WTC11 (cell line): ENCODE measurements at regions not wholly inside any gene's neighbourhood (a gene's known extent, or its start where the extent isn't known, plus 50 kb on each side); places are given as distances from the start of the nearest gene placed in this dataset.

ENCODE experiments used
- ATAC-seq: fragments of 200-7000 bp; cut with Tn5 transposase; 2 replicates; pipeline ENCODE4 v1.10.0; 2021; ENCODE audit warnings: mild to moderate bottlenecking, moderate library complexity
- CTCF ChIA-PET: fragments of 300-600 bp; sonication (Branson Sonifier 250); formaldehyde crosslinking; loops from one replicate; lab custom pipeline; 2021; ENCODE audit warnings: antibody characterized with exemption; lab: Charles Lee
- POLR2A ChIA-PET: fragments of 350-600 bp; sonication (Branson Sonifier 250); formaldehyde crosslinking; loops from one replicate; lab custom pipeline; 2021; ENCODE audit warnings: antibody characterized with exemption; lab: Charles Lee
- DNase-seq: peaks from one replicate; pipeline ENCODE4 v3.0.0; 2021; ENCODE audit warnings: low spot score
- H3K27ac Mint-ChIP-seq: 2 replicates; pipeline ENCODE4 v1.8.0; 2021; ENCODE audit warnings: mixed read lengths
- H3K27me3 Mint-ChIP-seq: 2 replicates; pipeline ENCODE4 v1.8.0; 2021; ENCODE audit warnings: low read depth, mild to moderate bottlenecking, moderate library complexity, mixed read lengths
- H3K36me3 Mint-ChIP-seq: 2 replicates; pipeline ENCODE4 v1.8.0; 2021; ENCODE audit warnings: mixed read lengths
- H3K4me1 Mint-ChIP-seq: 2 replicates; pipeline ENCODE4 v1.8.0; 2022; ENCODE audit warnings: mixed read lengths
- H3K4me3 Mint-ChIP-seq: 2 replicates; pipeline ENCODE4 v1.8.0; 2021; ENCODE audit warnings: mild to moderate bottlenecking, moderate library complexity, mixed read lengths
- H3K9me3 Mint-ChIP-seq: 2 replicates; pipeline ENCODE4 v1.8.0; 2021; ENCODE audit warnings: mixed read lengths
- ATF1 ChIP-seq: sonication (generic); formaldehyde crosslinking; IDR thresholded peaks from 2 replicates; pipeline ENCODE4 v1.8.1; 2023; ENCODE audit warnings: mild to moderate bottlenecking, moderate library complexity, missing genetic modification reagents
- ATF2 ChIP-seq: sonication (generic); formaldehyde crosslinking; IDR thresholded peaks from 2 replicates; pipeline ENCODE4 v1.8.1; 2022; ENCODE audit warnings: low read depth, missing genetic modification reagents, borderline replicate concordance
- GRHL2 ChIP-seq: fragments of 250-450 bp; sonication (Bioruptor Pico); IDR thresholded peaks from 2 replicates; pipeline ENCODE4 v1.8.0; 2022; ENCODE audit warnings: mild to moderate bottlenecking, moderate library complexity; ENCODE audit not compliant: insufficient replicate concordance, severe bottlenecking
- HMGA2 ChIP-seq: fragments of 250-450 bp; sonication (Bioruptor Pico); IDR thresholded peaks from 2 replicates; pipeline ENCODE4 v1.4.0; 2021; ENCODE audit warnings: mild to moderate bottlenecking, moderate library complexity
- JUN ChIP-seq: sonication (generic); formaldehyde crosslinking; IDR thresholded peaks from 2 replicates; pipeline ENCODE4 v1.8.0; 2023; ENCODE audit warnings: mild to moderate bottlenecking, missing genetic modification reagents
- MAX ChIP-seq: sonication (generic); formaldehyde crosslinking; IDR thresholded peaks from 2 replicates; pipeline ENCODE4 v1.8.0; 2022; ENCODE audit warnings: mild to moderate bottlenecking, missing genetic modification reagents
- MXD4 ChIP-seq: fragments of 250-450 bp; sonication (Bioruptor Pico); IDR thresholded peaks from 2 replicates; pipeline ENCODE4 v1.8.0; 2021; ENCODE audit warnings: mild to moderate bottlenecking, moderate library complexity, borderline replicate concordance
- MYBL2 ChIP-seq: sonication (generic); formaldehyde crosslinking; IDR thresholded peaks from 2 replicates; pipeline ENCODE4 v1.8.1; 2023; ENCODE audit warnings: mild to moderate bottlenecking, moderate library complexity, missing genetic modification reagents
- NFATC4 ChIP-seq: fragments of 250-450 bp; sonication (Bioruptor Pico); IDR thresholded peaks from 2 replicates; pipeline ENCODE4 v1.9.0; 2021; ENCODE audit warnings: mild to moderate bottlenecking
- NR1H2 ChIP-seq: sonication (generic); formaldehyde crosslinking; IDR thresholded peaks from 2 replicates; pipeline ENCODE4 v1.9.0; 2021; ENCODE audit warnings: mild to moderate bottlenecking, moderate library complexity, missing genetic modification reagents
- OVOL2 ChIP-seq: fragments of 250-450 bp; sonication (Bioruptor Pico); IDR thresholded peaks from 2 replicates; pipeline ENCODE4 v1.9.0; 2021; ENCODE audit warnings: mild to moderate bottlenecking, borderline replicate concordance
- RELA ChIP-seq: sonication (generic); formaldehyde crosslinking; IDR thresholded peaks from 2 replicates; pipeline ENCODE4 v1.8.1; 2022; ENCODE audit warnings: missing genetic modification reagents, mild to moderate bottlenecking, borderline replicate concordance
- RORB ChIP-seq: fragments of 250-450 bp; sonication (Bioruptor Pico); IDR thresholded peaks from 2 replicates; pipeline ENCODE4 v1.9.0; 2021; ENCODE audit warnings: mild to moderate bottlenecking
- SP1 ChIP-seq: sonication (generic); formaldehyde crosslinking; conservative IDR thresholded peaks from 2 replicates; pipeline ENCODE4 v1.8.1; 2022; ENCODE audit warnings: missing genetic modification reagents
- TCF7 ChIP-seq: sonication (generic); formaldehyde crosslinking; IDR thresholded peaks from 2 replicates; pipeline ENCODE4 v1.8.0; 2022; ENCODE audit warnings: mild to moderate bottlenecking, low read depth, missing genetic modification reagents, moderate library complexity
- TEAD1 ChIP-seq: sonication (generic); formaldehyde crosslinking; IDR thresholded peaks from 2 replicates; pipeline ENCODE4 v1.8.0; 2022; ENCODE audit warnings: mild to moderate bottlenecking, missing genetic modification reagents
- USF2 ChIP-seq: sonication (generic); formaldehyde crosslinking; IDR thresholded peaks from 2 replicates; pipeline ENCODE4 v1.8.1; 2023; ENCODE audit warnings: mild to moderate bottlenecking, missing genetic modification reagents, moderate library complexity
- ZNF396 ChIP-seq: fragments of 250-450 bp; sonication (Bioruptor Pico); IDR thresholded peaks from 2 replicates; pipeline ENCODE4 v1.8.0; 2021; ENCODE audit warnings: mild to moderate bottlenecking, moderate library complexity, borderline replicate concordance
- TF ChIP-seq, protein P1 (sequence below): fragments of 250-450 bp; sonication (Bioruptor Pico); IDR thresholded peaks from 2 replicates; pipeline ENCODE4 v1.9.0; 2021; ENCODE audit warnings: moderate library complexity, mild to moderate bottlenecking, inconsistent platforms, borderline replicate concordance
- TF ChIP-seq, protein P2 (sequence below): sonication (generic); formaldehyde crosslinking; IDR thresholded peaks from 2 replicates; pipeline ENCODE4 v1.8.0; 2022; ENCODE audit warnings: missing genetic modification reagents
- TF ChIP-seq, protein P3 (sequence below): fragments of 250-450 bp; sonication (Bioruptor Pico); IDR thresholded peaks from 2 replicates; pipeline ENCODE4 v2.1.2; 2022; ENCODE audit warnings: mild to moderate bottlenecking, moderate library complexity
- TF ChIP-seq, protein P4 (sequence below): sonication (generic); formaldehyde crosslinking; IDR thresholded peaks from 2 replicates; pipeline ENCODE4 v1.8.1; 2022; ENCODE audit warnings: low read depth, mild to moderate bottlenecking, moderate library complexity, missing genetic modification reagents, borderline replicate concordance
- TF ChIP-seq, protein P5 (sequence below): fragments of 250-450 bp; sonication (Bioruptor Pico); conservative IDR thresholded peaks from 2 replicates; pipeline ENCODE4 v1.9.0; 2021; ENCODE audit warnings: mild to moderate bottlenecking

- ChIA-PET CTCF (interaction anchor here (1.1 kb wide), 1 partner anchor 29 kb away, joined by 3 read pairs; no protein-coding TSS in a partner anchor), POLR2A (no interaction called here)
- Mint-ChIP-seq H3K36me3 (no peaks in the 10 kb centered on the region), H3K27ac (no peak overlapping the region), H3K27me3 (no peaks in the 10 kb centered on the region; the same call in 1 of the 2 replicates), H3K9me3 (no peaks in the 10 kb centered on the region), H3K4me1 (no peaks in the 10 kb centered on the region), H3K4me3 (no peak overlapping the region)
- ATAC-seq = no peak
- DNase-seq = no peak
- TF ChIP-seq RORB (CRISPR knock-in tag) (no peak), USF2 (no peak), ATF1 (no peak), TEAD1 (no peak), JUN (no peak), NFATC4 (no peak)
- TF ChIP-seq, protein P1, sequence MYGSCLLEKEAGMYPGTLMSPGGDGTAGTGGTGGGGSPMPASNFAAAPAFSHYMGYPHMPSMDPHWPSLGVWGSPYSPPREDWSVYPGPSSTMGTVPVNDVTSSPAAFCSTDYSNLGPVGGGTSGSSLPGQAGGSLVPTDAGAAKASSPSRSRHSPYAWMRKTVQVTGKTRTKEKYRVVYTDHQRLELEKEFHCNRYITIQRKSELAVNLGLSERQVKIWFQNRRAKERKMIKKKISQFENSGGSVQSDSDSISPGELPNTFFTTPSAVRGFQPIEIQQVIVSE (CRISPR knock-in tag) = no peak
Measured at GRCh38 chr18:76277801-76278200, 217.2 kb downstream of the ZNF516 start.

- POLR2A ChIA-PET = no interaction called here
- H3K4me1 Mint-ChIP-seq = no peaks in the 10 kb centered on the region
- TF ChIP-seq, protein P2, sequence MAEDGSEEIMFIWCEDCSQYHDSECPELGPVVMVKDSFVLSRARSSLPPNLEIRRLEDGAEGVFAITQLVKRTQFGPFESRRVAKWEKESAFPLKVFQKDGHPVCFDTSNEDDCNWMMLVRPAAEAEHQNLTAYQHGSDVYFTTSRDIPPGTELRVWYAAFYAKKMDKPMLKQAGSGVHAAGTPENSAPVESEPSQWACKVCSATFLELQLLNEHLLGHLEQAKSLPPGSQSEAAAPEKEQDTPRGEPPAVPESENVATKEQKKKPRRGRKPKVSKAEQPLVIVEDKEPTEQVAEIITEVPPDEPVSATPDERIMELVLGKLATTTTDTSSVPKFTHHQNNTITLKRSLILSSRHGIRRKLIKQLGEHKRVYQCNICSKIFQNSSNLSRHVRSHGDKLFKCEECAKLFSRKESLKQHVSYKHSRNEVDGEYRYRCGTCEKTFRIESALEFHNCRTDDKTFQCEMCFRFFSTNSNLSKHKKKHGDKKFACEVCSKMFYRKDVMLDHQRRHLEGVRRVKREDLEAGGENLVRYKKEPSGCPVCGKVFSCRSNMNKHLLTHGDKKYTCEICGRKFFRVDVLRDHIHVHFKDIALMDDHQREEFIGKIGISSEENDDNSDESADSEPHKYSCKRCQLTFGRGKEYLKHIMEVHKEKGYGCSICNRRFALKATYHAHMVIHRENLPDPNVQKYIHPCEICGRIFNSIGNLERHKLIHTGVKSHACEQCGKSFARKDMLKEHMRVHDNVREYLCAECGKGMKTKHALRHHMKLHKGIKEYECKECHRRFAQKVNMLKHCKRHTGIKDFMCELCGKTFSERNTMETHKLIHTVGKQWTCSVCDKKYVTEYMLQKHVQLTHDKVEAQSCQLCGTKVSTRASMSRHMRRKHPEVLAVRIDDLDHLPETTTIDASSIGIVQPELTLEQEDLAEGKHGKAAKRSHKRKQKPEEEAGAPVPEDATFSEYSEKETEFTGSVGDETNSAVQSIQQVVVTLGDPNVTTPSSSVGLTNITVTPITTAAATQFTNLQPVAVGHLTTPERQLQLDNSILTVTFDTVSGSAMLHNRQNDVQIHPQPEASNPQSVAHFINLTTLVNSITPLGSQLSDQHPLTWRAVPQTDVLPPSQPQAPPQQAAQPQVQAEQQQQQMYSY (CRISPR knock-in tag) = no peak
- TF ChIP-seq MYBL2 (CRISPR knock-in tag) (no peak), GRHL2 (no peak), MXD4 (CRISPR knock-in tag) (no peak), HMGA2 (CRISPR knock-in tag) (no peak), TCF7 (CRISPR knock-in tag) (no peak), RELA (CRISPR knock-in tag) (no peak), ZNF396 (no peak), SP1 (no peak), NR1H2 (CRISPR knock-in tag) (no peak), OVOL2 (CRISPR knock-in tag) (no peak), MAX (CRISPR knock-in tag) (no peak), ATF2 (CRISPR knock-in tag) (no peak), RORB (CRISPR knock-in tag) (no peak)
- TF ChIP-seq, protein P1 (CRISPR knock-in tag) = no peak
- TF ChIP-seq, protein P3, sequence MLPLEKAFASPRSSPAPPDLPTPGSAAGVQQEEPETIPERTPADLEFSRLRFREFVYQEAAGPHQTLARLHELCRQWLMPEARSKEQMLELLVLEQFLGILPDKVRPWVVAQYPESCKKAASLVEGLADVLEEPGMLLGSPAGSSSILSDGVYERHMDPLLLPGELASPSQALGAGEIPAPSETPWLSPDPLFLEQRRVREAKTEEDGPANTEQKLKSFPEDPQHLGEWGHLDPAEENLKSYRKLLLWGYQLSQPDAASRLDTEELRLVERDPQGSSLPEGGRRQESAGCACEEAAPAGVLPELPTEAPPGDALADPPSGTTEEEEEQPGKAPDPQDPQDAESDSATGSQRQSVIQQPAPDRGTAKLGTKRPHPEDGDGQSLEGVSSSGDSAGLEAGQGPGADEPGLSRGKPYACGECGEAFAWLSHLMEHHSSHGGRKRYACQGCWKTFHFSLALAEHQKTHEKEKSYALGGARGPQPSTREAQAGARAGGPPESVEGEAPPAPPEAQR (CRISPR knock-in tag) = no peak
- TF ChIP-seq, protein P4, sequence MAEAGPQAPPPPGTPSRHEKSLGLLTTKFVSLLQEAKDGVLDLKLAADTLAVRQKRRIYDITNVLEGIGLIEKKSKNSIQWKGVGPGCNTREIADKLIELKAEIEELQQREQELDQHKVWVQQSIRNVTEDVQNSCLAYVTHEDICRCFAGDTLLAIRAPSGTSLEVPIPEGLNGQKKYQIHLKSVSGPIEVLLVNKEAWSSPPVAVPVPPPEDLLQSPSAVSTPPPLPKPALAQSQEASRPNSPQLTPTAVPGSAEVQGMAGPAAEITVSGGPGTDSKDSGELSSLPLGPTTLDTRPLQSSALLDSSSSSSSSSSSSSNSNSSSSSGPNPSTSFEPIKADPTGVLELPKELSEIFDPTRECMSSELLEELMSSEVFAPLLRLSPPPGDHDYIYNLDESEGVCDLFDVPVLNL (CRISPR knock-in tag) = no peak
- TF ChIP-seq, protein P5, sequence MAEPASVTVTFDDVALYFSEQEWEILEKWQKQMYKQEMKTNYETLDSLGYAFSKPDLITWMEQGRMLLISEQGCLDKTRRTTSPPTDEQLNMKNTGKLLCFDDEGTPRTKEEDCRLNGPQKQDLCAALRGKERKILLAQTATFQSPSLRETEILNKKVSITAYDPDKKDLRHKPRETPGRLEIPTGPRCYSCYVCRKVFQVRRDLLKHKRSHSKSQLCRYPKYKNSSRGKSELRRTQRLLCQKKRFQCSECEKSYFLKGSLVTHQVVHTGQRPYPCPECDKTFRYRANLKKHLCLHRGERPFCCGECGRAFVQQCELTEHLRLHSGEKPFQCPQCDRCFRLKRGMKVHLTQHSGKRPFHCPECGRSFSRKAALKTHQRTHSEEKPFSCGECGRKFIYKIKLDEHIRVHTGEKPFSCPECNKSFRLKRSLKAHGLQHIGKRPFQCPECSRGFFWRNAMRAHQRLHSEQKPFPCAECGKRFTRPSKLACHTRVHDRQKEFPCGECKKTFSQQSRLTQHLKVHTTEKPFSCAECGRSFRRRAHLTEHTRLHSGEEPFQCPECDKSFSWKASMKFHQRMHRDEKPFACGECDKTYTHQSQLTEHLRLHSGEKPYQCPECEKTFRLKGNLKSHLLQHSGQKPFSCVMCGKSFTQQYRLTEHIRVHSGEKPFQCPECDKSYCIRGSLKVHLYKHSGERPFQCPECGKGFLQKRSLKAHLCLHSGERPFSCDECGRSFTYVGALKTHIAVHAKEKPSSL = no peak
Measured at GRCh38 chr18:76275727-76276313, 219.2 kb downstream of the ZNF516 start.

More at GRCh38 chr18:76275727-76276313, 219.2 kb downstream of the ZNF516 start:
- Mint-ChIP-seq H3K36me3 (no peaks in the 10 kb centered on the region), H3K4me3 (no peak overlapping the region), H3K27me3 (no peaks in the 10 kb centered on the region; the same call in 1 of the 2 replicates), H3K9me3 (peaks cover 6% of the 10 kb centered on the region; the same call in 1 of the 2 replicates), H3K27ac (no peak overlapping the region)
- DNase-seq (no peak), ATAC-seq (no peak)
- CTCF ChIA-PET = no interaction called here
